ENCODE measurements at regions not wholly inside any gene's neighbourhood (a gene's known extent, or its start where the extent isn't known, plus 50 kb on each side); places are given as distances from the start of the nearest gene placed in this dataset.
"Not testable (repeated sequence)": the region's sequence is repeated elsewhere in the genome, so short reads cannot be mapped to it uniquely, and the experiment has no call there.

- TF ChIP-seq CTCF (conservative IDR thresholded peaks at IDR 0.05; ENCODE audit: low read depth, low read length); EZH2 (IDR thresholded peaks at IDR 0.05; ENCODE audit: low read length, unreplicated experiment): not testable (repeated sequence)
Measured at GRCh38 chr7:104059837-104060236, 70.4 kb upstream of the RELN start.
